Brain microvascular endothelial cell (primary cell): ENCODE measurements at regions not wholly inside any gene's neighbourhood (a gene's known extent, or its start where the extent isn't known, plus 50 kb on each side); places are given as distances from the start of the nearest gene placed in this dataset.

Experiments used
- DNase-seq: peaks from one replicate; pipeline ENCODE4 v3.0.0-alpha.2; 2020
- H3K27ac ChIP-seq: fragments of 250-450 bp; sonication (Bioruptor Pico); 2 replicates; pipeline ENCODE4 v1.5.1; 2020; ENCODE audit warnings: mild to moderate bottlenecking, moderate library complexity
- H3K27me3 ChIP-seq: fragments of 250-450 bp; sonication (Bioruptor Pico); replicated peaks from 2 replicates; pipeline ENCODE4 v1.5.1; 2020; ENCODE audit warnings: mild to moderate bottlenecking
- H3K36me3 ChIP-seq: fragments of 250-450 bp; sonication (Bioruptor Pico); replicated peaks from 2 replicates; pipeline ENCODE4 v1.5.1; 2020; ENCODE audit warnings: mild to moderate bottlenecking
- H3K4me3 ChIP-seq: 2 replicates; pipeline ENCODE4 v1.5.1; 2011; ENCODE audit warnings: low read depth, mild to moderate bottlenecking, control low read depth, low read length, moderate library complexity
- CTCF ChIP-seq: IDR thresholded peaks from 2 replicates; pipeline ENCODE4 v1.5.1; 2011; ENCODE audit warnings: low read depth, mild to moderate bottlenecking, moderate library complexity, low read length, control low read depth, inconsistent platforms; ENCODE audit errors: missing control alignments
- in situ Hi-C: cut with HindIII; loops from 2 replicates; pipeline ENCODE4 v1.10.0; 2017; ENCODE audit warnings: low sequenced_read_pairs, low pct_ligation_motif_present

- Histone ChIP-seq H3K36me3 (no peaks in the 10 kb centered on the region), H3K27ac (no peak overlapping the region), H3K27me3 (no peaks in the 10 kb centered on the region), H3K4me3 (no peak overlapping the region)
- in situ Hi-C loops, result no loop called here
- TF ChIP-seq CTCF, result no peak
- no peak for DNase-seq
These were observed 314.8 kb upstream of the TBX3 start for GRCh38 chr12:114998750-114999128.

DNA sequence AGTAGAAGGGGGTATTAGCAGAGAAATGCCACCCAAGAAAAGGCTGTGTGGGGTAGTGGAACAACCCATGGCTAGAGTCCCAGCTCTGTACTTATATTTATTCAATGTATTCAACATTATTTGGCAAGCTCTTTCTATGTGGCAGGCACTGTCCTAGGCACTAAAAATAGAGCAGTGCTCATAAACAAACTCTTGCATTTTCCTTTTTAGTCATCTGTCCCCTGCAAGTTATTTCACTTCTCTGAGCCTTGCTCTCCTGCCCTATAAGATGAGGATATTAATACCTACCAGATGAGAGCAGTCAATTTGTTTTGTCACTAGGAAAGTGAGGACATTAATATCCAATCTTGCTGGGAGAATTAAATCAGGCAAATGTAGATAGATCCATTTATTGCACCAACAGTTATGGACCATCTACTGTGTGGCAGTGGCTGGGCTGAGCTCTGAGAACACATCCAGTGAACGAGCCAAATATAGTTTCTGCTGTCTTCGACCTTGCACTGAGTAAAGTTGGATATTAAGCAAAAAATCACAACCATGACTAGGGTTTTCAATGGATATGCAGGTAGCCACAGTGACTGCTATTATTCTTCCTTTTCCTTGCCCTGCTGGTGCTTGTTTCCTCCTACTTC, 314.3 kb upstream of the TBX3 start:
- Histone ChIP-seq H3K4me3 (no peak overlapping the region), H3K27ac (no peak overlapping the region), H3K36me3 (no peaks in the 10 kb centered on the region), H3K27me3 (no peaks in the 10 kb centered on the region)
- in situ Hi-C loops, result no loop called here
- no peak for TF ChIP-seq CTCF
- DNase-seq, result no peak

DNA sequence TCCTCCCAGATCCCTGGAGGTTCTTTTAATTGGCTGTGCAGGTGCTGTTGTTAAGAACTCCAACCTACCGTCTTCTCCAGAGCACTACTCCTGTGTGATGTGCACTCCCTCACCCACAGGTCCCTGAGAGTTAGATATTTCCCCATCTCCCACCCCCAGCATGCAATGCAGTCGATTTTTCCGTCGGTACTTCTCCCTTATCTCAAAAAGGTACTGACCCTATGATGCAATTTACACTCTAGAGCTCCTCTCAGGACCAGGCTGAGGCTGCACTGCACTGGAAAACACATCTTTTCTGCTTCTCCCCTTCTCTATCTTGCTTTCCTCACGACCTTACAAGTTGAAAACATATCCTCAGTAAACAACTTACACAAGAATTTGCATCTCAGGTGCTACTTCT, 312.4 kb upstream of the TBX3 start:
- in situ Hi-C loops, result no loop called here
- Histone ChIP-seq H3K36me3 (no peaks in the 10 kb centered on the region), H3K27ac (no peak overlapping the region), H3K4me3 (no peak overlapping the region), H3K27me3 (no peaks in the 10 kb centered on the region)
- DNase-seq, result no peak
- no peak for TF ChIP-seq CTCF

GRCh38 chr12:114995891-114996290, 311.9 kb upstream of the TBX3 start:
- in situ Hi-C loops, result no loop called here
- no peaks in the 10 kb centered on the region for H3K27me3 ChIP-seq
- no peak for TF ChIP-seq CTCF

GRCh38 chr12:114993165-114993564, 309.2 kb upstream of the TBX3 start:
- Histone ChIP-seq H3K4me3 (no peak overlapping the region), H3K36me3 (no peaks in the 10 kb centered on the region), H3K27me3 (no peaks in the 10 kb centered on the region), H3K27ac (no peak overlapping the region)
- no peak for TF ChIP-seq CTCF
- DNase-seq, result no peak
- in situ Hi-C loops, result no loop called here

More at GRCh38 chr12:114995891-114996290, 311.9 kb upstream of the TBX3 start:
- no peaks in the 10 kb centered on the region for H3K36me3 ChIP-seq
- DNase-seq, result peak; percentile 17
- no peak overlapping the region for H3K4me3 ChIP-seq
- H3K27ac ChIP-seq, result no peak overlapping the region

GRCh38 chr12:114992443-114992842, 308.5 kb upstream of the TBX3 start:
- in situ Hi-C loops, result no loop called here

More at GRCh38 chr12:114992443-114992842, 308.5 kb upstream of the TBX3 start:
- H3K27me3 ChIP-seq, result no peaks in the 10 kb centered on the region
- no peak overlapping the region for H3K27ac ChIP-seq
- H3K4me3 ChIP-seq, result no peak overlapping the region
- no peak for TF ChIP-seq CTCF
- DNase-seq, result no peak
- H3K36me3 ChIP-seq, result no peaks in the 10 kb centered on the region
